ENCODE measurements at regions not wholly inside any gene's neighbourhood (a gene's known extent, or its start where the extent isn't known, plus 50 kb on each side); places are given as distances from the start of the nearest gene placed in this dataset.

DNA sequence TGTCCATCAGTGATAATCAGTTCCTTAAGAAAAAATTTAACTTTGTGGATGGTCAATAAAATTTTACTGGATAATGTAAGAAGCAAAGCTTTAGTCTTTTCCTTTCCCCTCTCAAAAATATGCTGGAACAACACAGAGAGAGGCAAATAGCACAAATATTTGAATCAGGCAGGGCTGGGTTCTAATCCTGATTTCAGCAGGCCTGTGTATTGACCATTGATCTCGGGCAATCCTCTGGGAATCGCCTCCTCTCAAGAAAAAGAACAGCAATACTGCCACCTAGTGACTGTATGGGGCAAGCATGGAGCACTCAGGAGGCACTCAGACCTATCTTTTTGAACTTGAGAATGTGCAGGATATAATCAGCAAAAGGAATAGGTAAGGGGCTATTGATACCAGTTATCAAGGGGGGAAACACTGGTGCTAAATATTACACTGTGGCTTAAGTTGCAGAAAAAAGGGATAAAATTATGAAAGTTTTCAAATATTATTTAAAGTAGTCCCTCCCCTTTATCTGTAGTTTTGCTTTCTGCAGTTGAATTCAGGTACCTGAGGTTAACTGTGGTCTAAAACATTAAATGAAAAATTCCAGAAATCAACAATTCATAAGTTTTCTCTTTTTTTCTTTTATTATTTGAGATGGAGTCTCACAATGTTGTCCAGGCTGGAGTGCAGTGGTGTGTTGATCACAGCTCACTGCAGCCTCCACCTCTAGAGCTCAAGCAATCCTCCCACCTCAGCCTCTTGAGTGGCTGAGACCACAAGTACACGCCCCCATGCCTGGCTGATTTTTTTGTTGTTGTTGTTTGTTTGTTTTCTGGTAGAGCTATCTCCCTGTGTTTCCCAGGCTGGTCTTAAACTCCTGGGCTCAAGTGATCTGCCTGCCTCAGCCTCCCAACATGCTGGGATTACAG lies 91.8 kb upstream of the NHSL1 start (continued):
- TF ChIP-seq, protein P1, sequence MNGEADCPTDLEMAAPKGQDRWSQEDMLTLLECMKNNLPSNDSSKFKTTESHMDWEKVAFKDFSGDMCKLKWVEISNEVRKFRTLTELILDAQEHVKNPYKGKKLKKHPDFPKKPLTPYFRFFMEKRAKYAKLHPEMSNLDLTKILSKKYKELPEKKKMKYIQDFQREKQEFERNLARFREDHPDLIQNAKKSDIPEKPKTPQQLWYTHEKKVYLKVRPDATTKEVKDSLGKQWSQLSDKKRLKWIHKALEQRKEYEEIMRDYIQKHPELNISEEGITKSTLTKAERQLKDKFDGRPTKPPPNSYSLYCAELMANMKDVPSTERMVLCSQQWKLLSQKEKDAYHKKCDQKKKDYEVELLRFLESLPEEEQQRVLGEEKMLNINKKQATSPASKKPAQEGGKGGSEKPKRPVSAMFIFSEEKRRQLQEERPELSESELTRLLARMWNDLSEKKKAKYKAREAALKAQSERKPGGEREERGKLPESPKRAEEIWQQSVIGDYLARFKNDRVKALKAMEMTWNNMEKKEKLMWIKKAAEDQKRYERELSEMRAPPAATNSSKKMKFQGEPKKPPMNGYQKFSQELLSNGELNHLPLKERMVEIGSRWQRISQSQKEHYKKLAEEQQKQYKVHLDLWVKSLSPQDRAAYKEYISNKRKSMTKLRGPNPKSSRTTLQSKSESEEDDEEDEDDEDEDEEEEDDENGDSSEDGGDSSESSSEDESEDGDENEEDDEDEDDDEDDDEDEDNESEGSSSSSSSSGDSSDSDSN (CRISPR knock-in tag; IDR thresholded peaks at IDR 0.05), result no peak
- TF ChIP-seq, protein P2, sequence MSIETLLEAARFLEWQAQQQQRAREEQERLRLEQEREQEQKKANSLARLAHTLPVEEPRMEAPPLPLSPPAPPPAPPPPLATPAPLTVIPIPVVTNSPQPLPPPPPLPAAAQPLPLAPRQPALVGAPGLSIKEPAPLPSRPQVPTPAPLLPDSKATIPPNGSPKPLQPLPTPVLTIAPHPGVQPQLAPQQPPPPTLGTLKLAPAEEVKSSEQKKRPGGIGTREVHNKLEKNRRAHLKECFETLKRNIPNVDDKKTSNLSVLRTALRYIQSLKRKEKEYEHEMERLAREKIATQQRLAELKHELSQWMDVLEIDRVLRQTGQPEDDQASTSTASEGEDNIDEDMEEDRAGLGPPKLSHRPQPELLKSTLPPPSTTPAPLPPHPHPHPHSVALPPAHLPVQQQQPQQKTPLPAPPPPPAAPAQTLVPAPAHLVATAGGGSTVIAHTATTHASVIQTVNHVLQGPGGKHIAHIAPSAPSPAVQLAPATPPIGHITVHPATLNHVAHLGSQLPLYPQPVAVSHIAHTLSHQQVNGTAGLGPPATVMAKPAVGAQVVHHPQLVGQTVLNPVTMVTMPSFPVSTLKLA (IDR thresholded peaks at IDR 0.05), result no peak
- TF ChIP-seq CHCHD3 (CRISPR knock-in tag; IDR thresholded peaks at IDR 0.05), result no peak
- peak; percentile 67; the same call in 1 of the 2 replicates for TF ChIP-seq ZMYM3 (CRISPR knock-in tag; IDR thresholded peaks at IDR 0.05)
- TF ChIP-seq SP140L (CRISPR knock-in tag; IDR thresholded peaks at IDR 0.05; ENCODE audit: borderline replicate concordance), result no peak
- TF ChIP-seq TRIM22 (IDR thresholded peaks at IDR 0.05), result no peak
- no peak for TF ChIP-seq ZNF678 (CRISPR knock-in tag; IDR thresholded peaks at IDR 0.05)
- no peak for TF ChIP-seq ZNF891 (CRISPR knock-in tag; IDR thresholded peaks at IDR 0.05)
- TF ChIP-seq TBX3 (IDR thresholded peaks at IDR 0.05; ENCODE audit: borderline replicate concordance), result no peak
- no peak for TF ChIP-seq SRSF9 (IDR thresholded peaks at IDR 0.05; ENCODE audit: borderline replicate concordance, insufficient read depth, low read depth, low read length, poor library complexity, severe bottlenecking)
- peak; percentile 44; the same call in 1 of the 2 replicates for TF ChIP-seq KDM5A (IDR thresholded peaks at IDR 0.05; ENCODE audit: borderline replicate concordance, low read length)
- peak; percentile 71; the same call in 1 of the 2 replicates for TF ChIP-seq SMAD3 (CRISPR knock-in tag; IDR thresholded peaks at IDR 0.05)
- TF ChIP-seq, protein P3, sequence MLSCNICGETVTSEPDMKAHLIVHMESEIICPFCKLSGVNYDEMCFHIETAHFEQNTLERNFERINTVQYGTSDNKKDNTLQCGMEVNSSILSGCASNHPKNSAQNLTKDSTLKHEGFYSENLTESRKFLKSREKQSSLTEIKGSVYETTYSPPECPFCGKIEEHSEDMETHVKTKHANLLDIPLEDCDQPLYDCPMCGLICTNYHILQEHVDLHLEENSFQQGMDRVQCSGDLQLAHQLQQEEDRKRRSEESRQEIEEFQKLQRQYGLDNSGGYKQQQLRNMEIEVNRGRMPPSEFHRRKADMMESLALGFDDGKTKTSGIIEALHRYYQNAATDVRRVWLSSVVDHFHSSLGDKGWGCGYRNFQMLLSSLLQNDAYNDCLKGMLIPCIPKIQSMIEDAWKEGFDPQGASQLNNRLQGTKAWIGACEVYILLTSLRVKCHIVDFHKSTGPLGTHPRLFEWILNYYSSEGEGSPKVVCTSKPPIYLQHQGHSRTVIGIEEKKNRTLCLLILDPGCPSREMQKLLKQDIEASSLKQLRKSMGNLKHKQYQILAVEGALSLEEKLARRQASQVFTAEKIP (CRISPR knock-in tag; IDR thresholded peaks at IDR 0.05; ENCODE audit: borderline replicate concordance), result no peak
- no peak for TF ChIP-seq NR2F1 (CRISPR knock-in tag; IDR thresholded peaks at IDR 0.05)
- TF ChIP-seq ZNF788 (CRISPR knock-in tag; IDR thresholded peaks at IDR 0.05; ENCODE audit: borderline replicate concordance), result no peak
- TF ChIP-seq ZNF12 (CRISPR knock-in tag; IDR thresholded peaks at IDR 0.05), result no peak
- TF ChIP-seq, protein P4, sequence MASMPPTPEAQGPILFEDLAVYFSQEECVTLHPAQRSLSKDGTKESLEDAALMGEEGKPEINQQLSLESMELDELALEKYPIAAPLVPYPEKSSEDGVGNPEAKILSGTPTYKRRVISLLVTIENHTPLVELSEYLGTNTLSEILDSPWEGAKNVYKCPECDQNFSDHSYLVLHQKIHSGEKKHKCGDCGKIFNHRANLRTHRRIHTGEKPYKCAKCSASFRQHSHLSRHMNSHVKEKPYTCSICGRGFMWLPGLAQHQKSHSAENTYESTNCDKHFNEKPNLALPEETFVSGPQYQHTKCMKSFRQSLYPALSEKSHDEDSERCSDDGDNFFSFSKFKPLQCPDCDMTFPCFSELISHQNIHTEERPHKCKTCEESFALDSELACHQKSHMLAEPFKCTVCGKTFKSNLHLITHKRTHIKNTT (CRISPR knock-in tag; IDR thresholded peaks at IDR 0.05), result no peak
- TF ChIP-seq ZFP36L2 (CRISPR knock-in tag; IDR thresholded peaks at IDR 0.05), result no peak
- TF ChIP-seq CBX2 (IDR thresholded peaks at IDR 0.05; ENCODE audit: low read depth, low read length), result no peak
- TF ChIP-seq CBX2 (CRISPR knock-in tag; IDR thresholded peaks at IDR 0.05; ENCODE audit: low read depth), result no peak
- 0 out of 2 replicates have a peak, but pooled peaks have one; percentile 29 for TF ChIP-seq ZMYM4 (CRISPR knock-in tag; IDR thresholded peaks at IDR 0.05)
